ENCODE measurements at regions not wholly inside any gene's neighbourhood (a gene's known extent, or its start where the extent isn't known, plus 50 kb on each side); places are given as distances from the start of the nearest gene placed in this dataset.

DNA sequence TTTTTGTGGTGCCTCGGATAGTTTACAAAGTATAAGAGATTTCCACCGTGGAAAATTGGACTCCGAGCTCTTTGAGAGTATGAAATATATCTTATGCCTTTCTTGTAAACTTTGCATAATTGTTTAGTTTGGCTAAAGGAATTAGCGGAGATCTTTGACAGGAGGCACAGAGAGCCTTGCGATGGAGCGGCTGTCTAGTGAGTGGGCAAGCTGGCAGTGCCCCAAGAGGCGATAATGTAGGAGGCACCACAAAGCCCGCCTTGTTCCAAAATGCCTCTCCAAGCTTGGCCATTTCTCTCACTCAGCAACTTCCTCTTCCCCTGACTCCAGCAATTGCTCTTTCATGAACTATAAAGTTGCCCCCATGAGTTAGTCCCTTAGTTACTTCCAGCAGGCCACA is 270.1 kb upstream of the PRICKLE1 start:
- TF ChIP-seq, protein P1, sequence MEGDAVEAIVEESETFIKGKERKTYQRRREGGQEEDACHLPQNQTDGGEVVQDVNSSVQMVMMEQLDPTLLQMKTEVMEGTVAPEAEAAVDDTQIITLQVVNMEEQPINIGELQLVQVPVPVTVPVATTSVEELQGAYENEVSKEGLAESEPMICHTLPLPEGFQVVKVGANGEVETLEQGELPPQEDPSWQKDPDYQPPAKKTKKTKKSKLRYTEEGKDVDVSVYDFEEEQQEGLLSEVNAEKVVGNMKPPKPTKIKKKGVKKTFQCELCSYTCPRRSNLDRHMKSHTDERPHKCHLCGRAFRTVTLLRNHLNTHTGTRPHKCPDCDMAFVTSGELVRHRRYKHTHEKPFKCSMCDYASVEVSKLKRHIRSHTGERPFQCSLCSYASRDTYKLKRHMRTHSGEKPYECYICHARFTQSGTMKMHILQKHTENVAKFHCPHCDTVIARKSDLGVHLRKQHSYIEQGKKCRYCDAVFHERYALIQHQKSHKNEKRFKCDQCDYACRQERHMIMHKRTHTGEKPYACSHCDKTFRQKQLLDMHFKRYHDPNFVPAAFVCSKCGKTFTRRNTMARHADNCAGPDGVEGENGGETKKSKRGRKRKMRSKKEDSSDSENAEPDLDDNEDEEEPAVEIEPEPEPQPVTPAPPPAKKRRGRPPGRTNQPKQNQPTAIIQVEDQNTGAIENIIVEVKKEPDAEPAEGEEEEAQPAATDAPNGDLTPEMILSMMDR (conservative IDR thresholded peaks at IDR 0.05): no peak
- no peak overlapping the region for H3K4me3 Mint-ChIP-seq
- H3K9me3 Mint-ChIP-seq: no peaks in the 10 kb centered on the region
- no peak for DNase-seq (ENCODE audit: low read depth, low spot score)
- no peaks in the 10 kb centered on the region for H3K4me1 Mint-ChIP-seq
- H3K36me3 Mint-ChIP-seq (ENCODE audit: low read depth): no peaks in the 10 kb centered on the region
- H3K27ac Mint-ChIP-seq (ENCODE audit: unreplicated experiment): no peak overlapping the region
- H3K27me3 Mint-ChIP-seq (ENCODE audit: low read depth): no peaks in the 10 kb centered on the region

DNA sequence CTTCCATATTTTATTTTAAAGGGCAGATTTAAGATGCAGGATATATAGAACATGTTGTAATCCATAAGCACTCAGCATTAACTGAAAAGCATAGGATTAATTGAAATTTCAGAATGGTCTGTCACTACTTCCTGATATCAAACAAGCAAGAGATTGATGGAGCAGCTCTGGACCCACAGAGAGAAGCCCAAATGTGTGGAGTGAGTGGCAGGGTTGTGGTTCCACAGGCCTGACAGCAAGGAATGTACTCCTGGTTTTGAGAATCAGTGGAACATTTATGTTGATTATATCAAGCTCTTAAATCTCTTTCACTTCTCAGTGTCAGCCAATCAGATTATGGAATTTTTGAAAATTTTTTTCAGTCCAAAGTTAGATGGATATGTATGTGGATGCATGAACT is 267.6 kb upstream of the PRICKLE1 start:
- TF ChIP-seq, protein P1 (conservative IDR thresholded peaks at IDR 0.05): no peak
- no peaks in the 10 kb centered on the region for H3K36me3 Mint-ChIP-seq (ENCODE audit: low read depth)
- no peak overlapping the region for H3K4me3 Mint-ChIP-seq
- no peaks in the 10 kb centered on the region for H3K9me3 Mint-ChIP-seq
- H3K27ac Mint-ChIP-seq (ENCODE audit: unreplicated experiment): no peak overlapping the region
- DNase-seq (ENCODE audit: low read depth, low spot score): no peak
- H3K4me1 Mint-ChIP-seq: no peaks in the 10 kb centered on the region
- H3K27me3 Mint-ChIP-seq (ENCODE audit: low read depth): no peaks in the 10 kb centered on the region

DNA sequence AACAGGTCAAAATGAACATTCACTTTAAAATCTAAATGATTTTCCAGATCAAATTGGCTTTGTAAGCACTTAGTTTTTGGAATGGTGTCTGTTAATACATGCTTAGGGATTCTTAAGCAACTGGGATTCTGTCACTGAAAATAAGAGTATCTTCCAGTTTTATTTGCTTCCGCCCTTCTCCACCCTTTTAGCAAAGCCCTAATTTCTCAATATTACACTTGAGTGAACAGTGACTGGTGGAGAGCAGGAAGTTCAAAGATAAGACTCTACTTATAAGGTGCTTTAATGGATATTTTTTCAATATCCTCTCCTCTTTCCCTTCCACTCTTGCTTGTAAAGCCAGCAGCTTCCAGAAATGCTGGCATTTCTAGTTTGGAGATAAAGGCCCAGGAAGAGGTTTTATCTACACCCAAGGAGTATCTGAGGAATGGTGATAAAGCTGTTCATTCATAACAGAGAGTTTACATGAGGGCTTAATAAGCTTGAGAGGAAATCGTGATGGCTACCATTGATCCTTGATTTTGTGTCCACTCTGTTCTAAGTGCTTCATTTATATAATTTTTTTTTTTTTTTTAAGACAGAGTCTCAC is 265.9 kb upstream of the PRICKLE1 start:
- no peaks in the 10 kb centered on the region for H3K27me3 Mint-ChIP-seq (ENCODE audit: low read depth)
- H3K27ac Mint-ChIP-seq (ENCODE audit: unreplicated experiment): no peak overlapping the region
- H3K9me3 Mint-ChIP-seq: no peaks in the 10 kb centered on the region
- H3K36me3 Mint-ChIP-seq (ENCODE audit: low read depth): no peaks in the 10 kb centered on the region
- no peak for DNase-seq (ENCODE audit: low read depth, low spot score)
- no peaks in the 10 kb centered on the region for H3K4me1 Mint-ChIP-seq
- TF ChIP-seq, protein P1 (conservative IDR thresholded peaks at IDR 0.05): no peak
- H3K4me3 Mint-ChIP-seq: no peak overlapping the region

DNA sequence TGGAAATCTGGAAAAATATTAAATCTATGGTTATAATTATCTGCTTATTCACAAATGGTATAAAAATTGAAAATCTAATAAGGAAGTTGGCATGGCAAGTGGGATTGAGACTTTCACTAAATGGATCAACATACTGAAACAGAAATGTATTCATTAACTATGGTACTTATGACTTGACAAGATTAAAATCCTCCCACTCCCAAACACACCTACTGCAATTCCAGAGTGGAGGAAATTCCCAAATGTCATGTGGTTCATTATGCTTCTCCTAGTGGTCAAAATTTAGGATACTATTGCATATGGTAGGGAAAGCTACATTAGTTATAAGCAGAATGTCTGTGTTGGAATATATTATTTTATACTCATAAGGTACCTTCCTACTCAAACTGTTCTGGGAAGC is 265.3 kb upstream of the PRICKLE1 start:
- no peak for DNase-seq (ENCODE audit: low read depth, low spot score)
- Mint-ChIP-seq H3K4me1 (no peaks in the 10 kb centered on the region), H3K36me3 (ENCODE audit: low read depth) (no peaks in the 10 kb centered on the region), H3K4me3 (no peak overlapping the region), H3K27me3 (ENCODE audit: low read depth) (no peaks in the 10 kb centered on the region), H3K9me3 (no peaks in the 10 kb centered on the region), H3K27ac (ENCODE audit: unreplicated experiment) (no peak overlapping the region)
- TF ChIP-seq, protein P1 (conservative IDR thresholded peaks at IDR 0.05): no peak

DNA sequence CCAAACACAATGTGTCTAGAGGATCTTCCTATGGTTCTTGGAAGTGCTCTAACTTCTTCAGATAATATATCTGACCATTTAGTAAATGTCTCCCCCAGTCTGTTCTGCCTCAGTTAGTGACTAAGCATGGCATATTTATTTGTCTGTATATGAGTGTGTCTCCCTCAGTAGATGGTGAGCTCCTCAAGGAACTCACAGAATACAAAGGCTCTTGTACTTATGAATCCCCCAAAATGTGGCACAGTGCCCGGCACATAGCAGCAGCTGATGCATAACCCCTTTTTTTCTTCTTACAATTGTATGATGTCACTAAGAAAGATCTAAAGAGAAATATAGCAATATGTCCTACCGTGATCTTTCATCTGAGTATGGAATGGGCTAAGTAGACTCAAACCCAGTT is 264.7 kb upstream of the PRICKLE1 start:
- H3K27me3 Mint-ChIP-seq (ENCODE audit: low read depth): no peaks in the 10 kb centered on the region
- H3K4me3 Mint-ChIP-seq: no peak overlapping the region
- TF ChIP-seq, protein P1 (conservative IDR thresholded peaks at IDR 0.05): no peak
- no peak for DNase-seq (ENCODE audit: low read depth, low spot score)
- H3K36me3 Mint-ChIP-seq (ENCODE audit: low read depth): no peaks in the 10 kb centered on the region
- H3K27ac Mint-ChIP-seq (ENCODE audit: unreplicated experiment): no peak overlapping the region
- no peaks in the 10 kb centered on the region for H3K9me3 Mint-ChIP-seq
- no peaks in the 10 kb centered on the region for H3K4me1 Mint-ChIP-seq
